WTC11 (cell line): ENCODE measurements at regions not wholly inside any gene's neighbourhood (a gene's known extent, or its start where the extent isn't known, plus 50 kb on each side); places are given as distances from the start of the nearest gene placed in this dataset.
A peak's percentile ranks its signal among the peaks of the same experiment; 100 is the strongest.

Experiments
- ATAC-seq: fragments of 200-7000 bp; cut with Tn5 transposase; 2 replicates; pipeline ENCODE4 v1.10.0; 2021; ENCODE audit warnings: mild to moderate bottlenecking, moderate library complexity
- CTCF ChIA-PET: fragments of 300-600 bp; sonication (Branson Sonifier 250); formaldehyde crosslinking; loops from one replicate; lab custom pipeline; 2021; ENCODE audit warnings: antibody characterized with exemption; lab: Charles Lee
- POLR2A ChIA-PET: fragments of 350-600 bp; sonication (Branson Sonifier 250); formaldehyde crosslinking; loops from one replicate; lab custom pipeline; 2021; ENCODE audit warnings: antibody characterized with exemption; lab: Charles Lee
- DNase-seq: peaks from one replicate; pipeline ENCODE4 v3.0.0; 2021; ENCODE audit warnings: low spot score
- H3K27ac Mint-ChIP-seq: 2 replicates; pipeline ENCODE4 v1.8.0; 2021; ENCODE audit warnings: mixed read lengths
- H3K27me3 Mint-ChIP-seq: 2 replicates; pipeline ENCODE4 v1.8.0; 2021; ENCODE audit warnings: low read depth, mild to moderate bottlenecking, moderate library complexity, mixed read lengths
- H3K36me3 Mint-ChIP-seq: 2 replicates; pipeline ENCODE4 v1.8.0; 2021; ENCODE audit warnings: mixed read lengths
- H3K4me1 Mint-ChIP-seq: 2 replicates; pipeline ENCODE4 v1.8.0; 2022; ENCODE audit warnings: mixed read lengths
- H3K4me3 Mint-ChIP-seq: 2 replicates; pipeline ENCODE4 v1.8.0; 2021; ENCODE audit warnings: mild to moderate bottlenecking, moderate library complexity, mixed read lengths
- H3K9me3 Mint-ChIP-seq: 2 replicates; pipeline ENCODE4 v1.8.0; 2021; ENCODE audit warnings: mixed read lengths
- AFF4 ChIP-seq: sonication (generic); formaldehyde crosslinking; IDR thresholded peaks from 2 replicates; pipeline ENCODE4 v1.8.1; 2023; ENCODE audit warnings: mild to moderate bottlenecking, missing genetic modification reagents, borderline replicate concordance
- AR ChIP-seq: fragments of 250-450 bp; sonication (Bioruptor Pico); IDR thresholded peaks from 2 replicates; pipeline ENCODE4 v1.9.0; 2021; ENCODE audit warnings: mild to moderate bottlenecking
- ATF2 ChIP-seq: sonication (generic); formaldehyde crosslinking; IDR thresholded peaks from 2 replicates; pipeline ENCODE4 v1.8.1; 2022; ENCODE audit warnings: low read depth, missing genetic modification reagents, borderline replicate concordance
- ATF3 ChIP-seq: sonication (generic); formaldehyde crosslinking; conservative IDR thresholded peaks from 2 replicates; pipeline ENCODE4 v1.8.1; 2022; ENCODE audit warnings: mild to moderate bottlenecking, missing genetic modification reagents
- CREB1 ChIP-seq: sonication (generic); formaldehyde crosslinking; IDR thresholded peaks from 2 replicates; pipeline ENCODE4 v1.8.0; 2023; ENCODE audit warnings: mild to moderate bottlenecking, missing genetic modification reagents
- E2F4 ChIP-seq: sonication (generic); formaldehyde crosslinking; IDR thresholded peaks from 2 replicates; pipeline ENCODE4 v1.8.1; 2022; ENCODE audit warnings: low read depth, mild to moderate bottlenecking, moderate library complexity, missing genetic modification reagents, borderline replicate concordance
- EMX1 ChIP-seq: fragments of 250-450 bp; sonication (Bioruptor Pico); IDR thresholded peaks from 2 replicates; pipeline ENCODE4 v1.8.0; 2021; ENCODE audit warnings: mild to moderate bottlenecking
- GABPB1 ChIP-seq: sonication (generic); formaldehyde crosslinking; IDR thresholded peaks from 2 replicates; pipeline ENCODE4 v1.8.1; 2023; ENCODE audit warnings: mild to moderate bottlenecking, missing genetic modification reagents
- IRF1 ChIP-seq: sonication (generic); formaldehyde crosslinking; IDR thresholded peaks from 2 replicates; pipeline ENCODE4 v1.8.0; 2023; ENCODE audit warnings: missing genetic modification reagents
- JUN ChIP-seq: sonication (generic); formaldehyde crosslinking; IDR thresholded peaks from 2 replicates; pipeline ENCODE4 v1.8.0; 2023; ENCODE audit warnings: mild to moderate bottlenecking, missing genetic modification reagents
- KAT7 ChIP-seq: sonication (generic); formaldehyde crosslinking; IDR thresholded peaks from 2 replicates; pipeline ENCODE4 v1.8.1; 2023; ENCODE audit warnings: missing genetic modification reagents, mild to moderate bottlenecking, borderline replicate concordance
- MLX ChIP-seq: sonication (generic); formaldehyde crosslinking; IDR thresholded peaks from 2 replicates; pipeline ENCODE4 v1.8.1; 2023; ENCODE audit warnings: mild to moderate bottlenecking, missing genetic modification reagents, moderate library complexity
- RELA ChIP-seq: sonication (generic); formaldehyde crosslinking; IDR thresholded peaks from 2 replicates; pipeline ENCODE4 v1.8.1; 2022; ENCODE audit warnings: missing genetic modification reagents, mild to moderate bottlenecking, borderline replicate concordance
- SOX15 ChIP-seq: fragments of 250-450 bp; sonication (Bioruptor Pico); IDR thresholded peaks from 2 replicates; pipeline ENCODE4 v1.9.0; 2021; ENCODE audit warnings: mild to moderate bottlenecking
- TEAD1 ChIP-seq: sonication (generic); formaldehyde crosslinking; IDR thresholded peaks from 2 replicates; pipeline ENCODE4 v1.8.0; 2022; ENCODE audit warnings: mild to moderate bottlenecking, missing genetic modification reagents
- ZNF396 ChIP-seq: fragments of 250-450 bp; sonication (Bioruptor Pico); IDR thresholded peaks from 2 replicates; pipeline ENCODE4 v1.8.0; 2021; ENCODE audit warnings: mild to moderate bottlenecking, moderate library complexity, borderline replicate concordance
- ZNF425 ChIP-seq: fragments of 250-450 bp; sonication (Bioruptor Pico); conservative IDR thresholded peaks from 2 replicates; pipeline ENCODE4 v1.9.0; 2021; ENCODE audit warnings: mild to moderate bottlenecking
- ZNF512 ChIP-seq: sonication (generic); formaldehyde crosslinking; IDR thresholded peaks from 2 replicates; pipeline ENCODE4 v1.8.1; 2022; ENCODE audit warnings: missing genetic modification reagents, borderline replicate concordance

GRCh38 chr2:53252115-53252514, 515.5 kb upstream of the CHAC2 start:
- ATAC-seq (peak; percentile 39), DNase-seq (no peak)
- TF ChIP-seq IRF1 (CRISPR knock-in tag) (no peak), RELA (CRISPR knock-in tag) (no peak), AFF4 (CRISPR knock-in tag) (no peak), AR (CRISPR knock-in tag) (no peak), TEAD1 (no peak), E2F4 (CRISPR knock-in tag) (no peak), ZNF425 (CRISPR knock-in tag) (no peak), ATF3 (CRISPR knock-in tag) (no peak), MLX (CRISPR knock-in tag) (no peak), ZNF396 (CRISPR knock-in tag) (no peak), CREB1 (CRISPR knock-in tag) (no peak), KAT7 (CRISPR knock-in tag) (no peak), ZNF512 (CRISPR knock-in tag) (no peak), SOX15 (CRISPR knock-in tag) (no peak), JUN (CRISPR knock-in tag) (no peak), EMX1 (CRISPR knock-in tag) (no peak), ATF2 (CRISPR knock-in tag) (no peak), GABPB1 (CRISPR knock-in tag) (no peak)
- no peaks in the 10 kb centered on the region for H3K36me3 Mint-ChIP-seq
- ChIA-PET POLR2A (no interaction called here), CTCF (no interaction called here)
- H3K4me3 Mint-ChIP-seq = no peak overlapping the region
- peaks cover 22% of the 10 kb centered on the region for H3K4me1 Mint-ChIP-seq
- no peak overlapping the region for H3K27ac Mint-ChIP-seq
- H3K27me3 Mint-ChIP-seq = no peaks in the 10 kb centered on the region
- peaks cover 9% of the 10 kb centered on the region; the same call in 1 of the 2 replicates for H3K9me3 Mint-ChIP-seq
